Breast epithelium (tissue), 3 donors: ENCODE measurements at regions not wholly inside any gene's neighbourhood (a gene's known extent, or its start where the extent isn't known, plus 50 kb on each side); places are given as distances from the start of the nearest gene placed in this dataset.

Experiments used
- CTCF ChIP-seq, 3 donors: fragments of 450-650 bp; IDR thresholded peaks; one replicate each; pipeline ENCODE4 v1.5.1; 2016 to 2017; ENCODE audit warnings: antibody characterized with exemption in 3 of 3, mild to moderate bottlenecking in 3 of 3, moderate library complexity in 3 of 3
- POLR2A ChIP-seq: fragments of 450-650 bp; IDR thresholded peaks from one replicate; pipeline ENCODE4 v1.6.1; 2016; ENCODE audit warnings: antibody characterized with exemption, mild to moderate bottlenecking, moderate library complexity
- POLR2AphosphoS5 ChIP-seq, 3 donors: sonication (generic); formaldehyde crosslinking; IDR thresholded peaks; one replicate each; pipeline ENCODE4 v1.6.1; 2017; ENCODE audit warnings: antibody characterized with exemption in 3 of 3

- no peak for TF ChIP-seq CTCF (IDR thresholded peaks at IDR 0.05)
- TF ChIP-seq POLR2AphosphoS5 (IDR thresholded peaks at IDR 0.05) = no peak
- TF ChIP-seq POLR2A = no peak
These were observed 275.3 kb downstream of the KCTD12 start for GRCh38 chr13:76610819-76611415.
